Endothelial cell of umbilical vein (primary cell): ENCODE measurements at regions not wholly inside any gene's neighbourhood (a gene's known extent, or its start where the extent isn't known, plus 50 kb on each side); places are given as distances from the start of the nearest gene placed in this dataset.

Experiments used
- CTCF ChIP-seq, 2 donors: IDR thresholded peaks; 1 replicate in 1 of 2; 2 replicates in 1 of 2; pipeline ENCODE4 v1.5.1; 2011; ENCODE audit warnings: low read length in 2 of 2, mild to moderate bottlenecking in 2 of 2, moderate library complexity in 2 of 2, control low read depth in 1 of 2, inconsistent platforms in 1 of 2, low read depth in 1 of 2; ENCODE audit not compliant: insufficient read depth in 1 of 2; ENCODE audit errors: extremely low read depth in 1 of 2
- EZH2 ChIP-seq: IDR thresholded peaks from 2 replicates; pipeline ENCODE4 v1.6.1; 2012; ENCODE audit warnings: borderline replicate concordance, low read depth, mild to moderate bottlenecking, moderate library complexity, low read length, inconsistent platforms; ENCODE audit not compliant: severe bottlenecking
- FOS ChIP-seq: IDR thresholded peaks from 2 replicates; pipeline ENCODE4 v1.6.1; 2011; ENCODE audit warnings: mild to moderate bottlenecking, low read length, moderate library complexity, borderline replicate concordance; ENCODE audit not compliant: insufficient read depth
- POLR2A ChIP-seq: IDR thresholded peaks from 2 replicates; pipeline ENCODE4 v1.6.1; 2012; ENCODE audit warnings: low read depth, mild to moderate bottlenecking, control low read depth, low read length

- TF ChIP-seq POLR2A (no peak), EZH2 (no peak), FOS (no peak), CTCF (IDR thresholded peaks at IDR 0.05; ENCODE audit: extremely low read depth in 1 of 2, insufficient read depth in 1 of 2, low read depth in 1 of 2, low read length in 2 of 2) (no peak)
Observed at GRCh38 chr6:220721-221475, 71.4 kb upstream of the DUSP22 start.
